Fibroblast of skin of right biceps (primary cell): ENCODE measurements at regions not wholly inside any gene's neighbourhood (a gene's known extent, or its start where the extent isn't known, plus 50 kb on each side); places are given as distances from the start of the nearest gene placed in this dataset.

Experiments
- DNase-seq: peaks from one replicate; pipeline ENCODE4 v3.0.0-alpha.2; 2013

DNA sequence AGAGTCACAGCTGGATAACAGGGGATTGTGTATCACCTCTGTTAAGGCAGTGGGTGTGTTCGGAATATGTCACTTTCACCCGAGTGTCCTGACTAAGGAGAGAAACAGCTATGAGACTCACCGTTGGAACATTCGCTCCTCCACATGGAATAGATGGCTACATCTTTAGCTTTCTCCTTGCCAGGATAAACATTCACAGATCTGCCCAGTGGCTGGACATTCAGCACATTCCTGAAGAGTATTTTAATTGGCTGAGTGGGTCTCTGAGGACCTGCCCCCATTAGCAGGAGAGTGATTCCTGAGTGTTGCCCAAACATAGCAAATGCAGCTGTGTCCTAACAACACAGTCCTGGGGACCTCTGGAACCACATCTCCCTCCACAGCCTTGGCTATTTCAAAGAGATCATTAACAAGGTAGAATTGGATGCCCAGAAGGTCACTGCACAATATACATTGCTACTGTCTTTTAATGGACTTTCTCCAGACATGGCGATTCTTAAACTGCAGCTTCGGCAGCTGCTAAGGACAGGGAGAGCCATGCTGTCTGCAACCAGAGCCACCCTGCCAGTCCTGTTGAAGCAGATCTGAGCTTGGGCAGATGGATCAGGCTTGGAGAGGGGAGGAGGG is 435.0 kb upstream of the CADM1 start:
- peak; percentile 59 for DNase-seq

DNA sequence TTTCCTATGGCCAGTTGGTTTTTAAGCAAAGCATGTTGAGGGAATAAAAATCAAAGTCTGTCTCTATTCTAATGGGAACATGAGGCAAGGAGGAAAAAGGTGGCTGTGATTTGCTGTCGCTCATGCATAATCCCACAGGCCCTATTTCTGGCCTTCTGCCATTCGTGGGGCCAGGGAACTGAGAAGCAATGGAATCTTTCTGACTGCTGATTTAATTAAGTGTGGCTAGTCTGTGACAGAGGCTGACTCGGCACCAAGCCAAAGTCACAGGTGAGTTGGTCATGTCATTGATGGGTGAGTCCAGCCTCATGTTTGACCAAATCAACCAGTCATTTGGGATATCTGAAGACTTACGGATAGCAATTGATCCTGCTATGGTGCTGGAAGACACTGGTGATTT is 429.3 kb upstream of the CADM1 start:
- DNase-seq, result no peak

DNA sequence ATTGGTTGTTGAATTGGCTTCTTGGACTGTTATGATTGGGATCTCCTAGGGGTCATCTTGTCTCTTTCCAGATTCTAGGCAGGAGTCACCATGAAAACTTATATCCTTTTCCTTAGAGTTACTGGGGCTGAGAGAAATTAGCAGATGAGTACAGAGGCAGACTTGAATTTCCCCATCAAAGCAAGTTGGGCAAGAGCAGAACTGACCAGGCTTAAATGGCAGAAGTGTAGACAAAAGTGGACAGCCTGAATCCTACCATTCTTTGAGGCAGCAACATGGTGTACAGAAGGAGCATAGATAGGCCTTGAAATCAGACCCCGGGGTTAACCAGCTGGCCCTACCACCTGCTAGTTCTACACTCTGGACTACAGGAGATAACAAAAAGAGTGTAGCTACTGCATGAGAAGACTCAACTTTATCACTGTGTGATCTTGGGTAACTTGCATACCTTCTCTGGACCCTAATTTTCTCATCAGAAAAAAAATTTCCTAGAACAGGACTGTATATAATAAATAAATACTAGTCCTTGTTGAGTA is 427.4 kb upstream of the CADM1 start:
- no peak for DNase-seq

DNA sequence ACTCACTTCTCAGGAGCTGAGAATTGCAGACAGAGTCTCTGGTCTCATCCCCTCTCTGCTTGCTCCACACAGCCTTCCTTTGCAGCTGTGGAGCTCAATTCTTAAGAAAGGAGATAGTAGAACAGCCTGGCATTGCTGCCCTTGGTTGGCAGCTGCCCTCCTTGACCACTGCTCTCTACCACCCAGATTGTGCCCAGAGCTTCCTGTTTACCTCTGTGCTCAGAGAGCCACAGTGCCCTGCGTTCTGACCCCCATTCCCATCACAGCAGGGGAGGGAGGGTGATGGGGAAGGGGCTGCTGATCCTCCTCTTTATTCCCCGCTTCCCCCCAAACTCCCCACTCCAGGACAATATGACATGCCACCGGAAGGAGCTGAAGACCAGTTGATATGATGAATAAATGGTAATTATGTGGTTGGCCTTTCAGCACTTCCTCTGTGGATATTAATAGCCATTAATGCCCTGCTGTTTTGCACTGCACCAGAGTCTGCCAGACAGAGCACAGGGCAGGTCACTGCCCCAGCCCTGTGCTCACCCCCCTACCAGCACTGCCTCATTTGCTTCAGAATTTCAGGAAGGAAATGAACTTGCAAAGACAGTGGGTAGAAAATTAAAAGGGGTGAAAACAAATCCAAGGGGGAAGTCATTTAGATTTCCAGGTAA is 426.8 kb upstream of the CADM1 start:
- no peak for DNase-seq

DNA sequence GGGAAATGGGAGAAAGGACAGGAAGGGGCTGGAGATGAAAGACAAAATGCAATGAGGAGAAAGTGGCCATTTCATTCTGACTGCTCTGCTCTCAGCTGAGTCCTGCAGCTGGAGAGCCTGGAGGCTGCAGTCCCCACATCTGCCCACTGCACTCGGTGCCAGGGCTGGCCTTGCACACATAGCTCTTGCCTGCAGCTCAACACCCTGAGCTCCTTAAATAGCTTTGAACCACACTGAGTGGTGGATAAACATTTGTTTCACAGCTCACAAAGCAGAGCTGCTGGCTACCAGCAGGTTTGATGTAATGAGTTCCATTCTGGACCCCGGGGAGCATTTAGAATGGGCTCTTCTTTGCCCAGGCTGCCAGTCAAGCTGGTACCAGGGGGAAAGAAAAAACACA is 426.1 kb upstream of the CADM1 start:
- no peak for DNase-seq

DNA sequence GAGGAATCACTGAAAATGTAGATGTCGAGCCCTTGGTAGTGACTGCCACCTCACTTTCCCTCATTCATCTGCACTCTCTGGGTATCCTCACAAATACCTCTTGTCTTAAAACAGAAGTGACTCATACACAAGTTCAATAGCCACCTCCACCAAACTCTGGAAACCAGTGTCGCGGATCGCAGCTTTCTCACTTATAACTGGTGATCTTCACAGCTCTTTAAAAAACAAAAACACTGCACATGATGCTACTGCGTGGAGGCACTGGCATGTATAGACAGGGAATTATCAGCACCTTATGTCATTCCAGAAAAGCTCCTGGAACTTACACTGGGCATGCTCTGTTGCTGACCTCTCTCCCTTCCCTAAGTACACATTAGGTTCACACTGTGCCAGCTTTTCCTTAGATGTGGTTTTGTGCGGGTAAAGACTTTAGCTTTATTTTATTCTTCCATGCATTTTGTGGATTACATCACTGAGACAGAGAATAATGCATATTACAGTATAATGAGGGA is 425.5 kb upstream of the CADM1 start:
- DNase-seq, result no peak

DNA sequence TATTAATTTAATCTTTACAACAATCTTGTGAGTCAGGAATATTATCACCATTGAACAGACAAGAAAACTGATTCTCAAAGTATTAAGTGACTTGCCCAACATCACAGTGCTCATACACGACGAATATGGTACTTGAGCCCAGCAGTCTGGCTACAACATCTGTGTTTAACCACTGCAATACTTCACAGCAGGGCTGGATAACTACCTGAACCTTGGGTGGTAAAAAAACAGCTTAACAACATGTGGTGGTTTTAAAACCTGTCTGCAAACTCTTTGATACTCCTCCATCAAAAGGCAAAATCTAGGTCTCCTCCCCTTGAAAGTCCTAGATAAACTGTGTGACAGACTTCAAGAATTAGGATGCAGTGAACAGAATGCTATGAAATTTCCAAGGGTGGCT is 424.6 kb upstream of the CADM1 start:
- DNase-seq, result no peak

DNA sequence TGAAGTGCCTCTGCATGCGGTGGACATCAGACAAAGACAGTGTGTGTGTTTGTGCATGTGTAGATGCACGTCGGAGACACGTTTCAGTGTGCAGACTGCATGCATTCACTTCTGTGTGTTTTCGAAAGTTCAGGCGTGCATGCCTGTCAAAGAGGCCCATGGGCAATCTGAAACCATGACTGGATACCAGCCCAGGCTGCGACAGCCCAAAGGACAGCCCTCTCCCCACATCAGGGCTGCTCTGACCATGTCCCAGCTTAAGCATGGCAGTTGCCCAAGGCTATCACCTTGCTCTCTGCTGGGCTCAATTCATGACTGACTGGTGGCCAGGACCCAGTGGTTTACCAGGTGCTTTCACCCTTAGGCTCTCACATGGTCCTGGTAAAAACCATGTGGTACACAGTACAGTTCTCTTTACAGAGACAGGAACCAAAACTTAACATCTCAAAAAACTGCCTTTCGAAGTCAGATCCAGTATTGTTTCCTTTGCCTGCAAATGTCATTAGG is 423.7 kb upstream of the CADM1 start:
- DNase-seq, result no peak

DNA sequence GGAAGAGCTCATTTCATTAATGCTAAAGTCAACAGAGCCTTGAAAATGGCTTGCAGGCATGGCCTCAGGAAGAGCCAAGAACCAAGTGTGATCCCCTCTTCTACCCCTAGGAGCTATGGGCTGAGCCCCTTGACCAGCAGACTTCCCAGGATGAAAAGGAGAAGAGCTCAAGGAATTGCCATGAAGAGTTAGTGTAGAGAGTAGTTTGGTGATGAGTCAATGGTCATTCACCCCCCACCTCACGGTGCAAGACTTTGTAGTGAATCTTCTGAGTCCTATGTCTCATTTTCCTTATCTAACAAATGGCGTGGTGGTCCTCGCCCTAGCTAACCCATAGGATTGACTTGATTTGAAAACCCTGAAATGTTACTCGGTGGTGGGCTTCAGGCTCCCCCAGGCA is 422.4 kb upstream of the CADM1 start:
- DNase-seq, result peak; percentile 10

DNA sequence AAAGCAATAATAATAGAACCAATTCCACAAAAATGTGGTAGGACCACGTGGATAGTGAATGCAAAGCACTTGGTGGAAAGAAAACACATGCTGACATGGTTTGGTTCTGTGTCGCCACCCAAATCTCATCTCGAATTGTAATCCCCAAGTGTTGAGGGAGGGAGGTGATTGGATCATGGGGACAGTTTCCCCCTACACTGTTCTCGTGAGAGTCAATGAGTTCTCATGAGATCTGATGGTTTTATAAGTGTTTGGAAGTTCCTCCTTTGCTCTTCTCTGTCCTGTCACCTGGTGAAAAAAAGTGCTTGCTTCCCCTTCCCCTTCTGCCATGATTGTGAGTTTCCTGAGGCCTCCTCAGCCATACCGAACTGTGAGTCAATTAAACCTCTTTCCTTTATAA is 421.9 kb upstream of the CADM1 start:
- DNase-seq, result no peak

DNA sequence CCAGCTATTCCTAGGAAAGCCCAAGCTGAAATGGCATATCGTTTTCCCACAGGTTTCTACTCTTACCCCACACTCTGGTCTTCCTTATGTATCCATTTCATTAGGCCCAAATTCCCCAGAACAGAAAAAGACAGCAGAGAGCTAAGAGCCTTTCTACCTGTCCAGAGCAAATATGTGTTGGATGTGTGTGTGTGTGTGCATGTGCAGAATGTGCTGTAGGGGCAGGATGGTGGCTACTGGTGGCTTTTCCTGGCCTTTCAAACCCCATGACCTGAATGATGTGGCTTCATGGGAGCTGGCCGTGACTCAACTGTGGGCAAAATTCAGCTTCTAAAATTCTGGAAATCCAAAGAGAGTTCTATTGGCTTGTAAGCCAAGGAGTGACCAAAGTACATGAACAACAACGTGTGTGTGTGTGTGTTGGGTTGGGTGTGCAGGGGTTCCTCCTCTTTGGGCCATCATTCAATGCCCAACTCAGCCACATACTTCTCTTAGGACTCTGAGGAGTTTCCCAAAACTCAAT is 421.4 kb upstream of the CADM1 start:
- no peak for DNase-seq

DNA sequence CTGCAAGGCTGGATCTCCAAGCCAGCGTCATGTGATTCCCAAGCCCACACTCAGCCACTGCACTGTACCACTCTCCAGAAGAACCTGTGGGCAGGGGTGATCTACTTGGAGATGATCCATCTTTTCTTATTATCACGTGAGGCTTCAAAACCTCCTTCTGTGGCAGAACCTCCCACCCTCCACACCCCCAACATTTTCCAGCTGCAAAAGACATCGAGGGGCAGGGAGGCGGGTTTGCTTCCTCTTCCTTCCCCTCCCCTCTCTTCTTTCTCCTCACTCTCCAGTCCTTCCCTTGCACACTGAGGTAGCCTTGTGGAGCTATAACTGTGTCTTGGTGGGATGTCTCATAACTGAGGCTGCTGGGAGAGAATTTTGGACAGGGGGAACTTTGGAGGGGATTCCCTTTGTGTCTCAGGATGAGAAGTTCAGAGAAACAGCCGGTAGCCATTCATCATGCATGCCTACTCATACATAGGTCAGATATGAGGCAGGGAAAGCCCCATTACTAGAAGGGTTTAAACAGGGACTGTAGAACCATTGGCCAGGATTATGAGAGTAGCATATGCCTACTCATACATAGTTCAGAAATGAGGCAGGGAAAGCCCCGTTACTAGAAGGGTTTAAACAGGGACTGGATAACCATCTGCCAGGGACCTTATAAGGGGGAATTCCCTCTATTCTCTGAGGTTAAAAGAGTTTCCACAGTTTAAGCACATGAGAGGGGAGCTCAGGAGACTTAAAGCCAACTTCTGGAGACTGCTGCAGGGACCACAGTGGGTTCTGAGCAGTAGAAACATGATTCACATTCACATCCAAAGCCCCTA is 420.7 kb upstream of the CADM1 start:
- peak; percentile 62 for DNase-seq

DNA sequence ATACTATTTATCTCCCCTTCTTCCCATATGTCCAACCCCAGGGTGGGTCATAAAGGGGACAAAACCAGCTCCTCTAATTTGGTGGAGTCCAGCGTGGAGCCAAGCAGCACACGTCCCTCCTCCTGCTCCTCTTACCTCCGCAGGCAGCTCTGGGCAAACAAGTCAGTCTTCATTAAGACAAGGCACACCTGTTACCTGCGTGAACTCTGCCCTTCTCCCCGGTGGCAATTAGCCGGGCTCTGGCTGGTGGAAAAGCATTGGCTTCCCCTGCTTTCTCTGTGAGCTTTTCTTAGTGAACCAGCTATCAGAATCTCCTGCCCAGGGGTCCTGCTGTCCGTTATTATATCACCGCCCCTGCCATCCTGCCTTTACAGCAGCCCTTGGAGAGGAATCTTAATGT is 418.7 kb upstream of the CADM1 start:
- DNase-seq, result no peak

DNA sequence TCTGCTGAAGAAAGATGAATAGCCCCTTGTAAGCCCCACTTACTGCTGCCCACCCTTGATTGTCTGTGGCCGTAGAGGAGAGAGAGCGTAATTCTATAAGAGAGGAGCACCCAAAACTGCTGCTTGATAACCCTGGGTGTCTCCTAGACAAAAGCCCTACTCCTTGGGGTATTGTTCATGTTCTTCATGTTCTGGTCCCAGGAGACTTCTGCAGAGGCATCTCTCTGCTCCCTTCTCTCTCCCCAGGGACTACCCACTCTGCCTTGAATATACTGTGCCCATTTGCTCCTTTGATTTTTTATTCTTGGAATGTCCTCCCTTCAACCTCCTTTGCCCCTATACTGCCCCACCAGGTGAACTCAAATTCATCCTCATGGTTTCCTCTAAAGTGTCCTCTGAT is 417.8 kb upstream of the CADM1 start:
- DNase-seq, result no peak

DNA sequence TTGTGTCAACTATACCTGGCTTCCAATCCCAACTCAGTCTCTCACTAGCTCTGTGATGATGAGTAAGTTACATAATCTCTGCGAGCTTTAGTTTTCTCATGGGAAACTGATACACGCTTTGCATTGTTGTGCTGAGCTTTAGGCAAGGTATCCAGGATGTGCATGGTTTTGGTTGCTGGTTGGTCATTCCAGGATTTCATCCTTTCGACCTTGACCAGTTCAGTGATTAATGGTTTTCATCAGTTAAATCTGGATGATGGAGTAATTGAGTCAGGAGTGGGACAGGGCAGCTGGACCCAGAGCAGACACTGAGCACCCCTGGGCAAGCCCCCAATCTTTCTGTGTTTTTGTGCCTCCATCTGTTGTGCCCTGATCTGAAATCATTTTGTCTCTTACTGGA is 417.3 kb upstream of the CADM1 start:
- no peak for DNase-seq

DNA sequence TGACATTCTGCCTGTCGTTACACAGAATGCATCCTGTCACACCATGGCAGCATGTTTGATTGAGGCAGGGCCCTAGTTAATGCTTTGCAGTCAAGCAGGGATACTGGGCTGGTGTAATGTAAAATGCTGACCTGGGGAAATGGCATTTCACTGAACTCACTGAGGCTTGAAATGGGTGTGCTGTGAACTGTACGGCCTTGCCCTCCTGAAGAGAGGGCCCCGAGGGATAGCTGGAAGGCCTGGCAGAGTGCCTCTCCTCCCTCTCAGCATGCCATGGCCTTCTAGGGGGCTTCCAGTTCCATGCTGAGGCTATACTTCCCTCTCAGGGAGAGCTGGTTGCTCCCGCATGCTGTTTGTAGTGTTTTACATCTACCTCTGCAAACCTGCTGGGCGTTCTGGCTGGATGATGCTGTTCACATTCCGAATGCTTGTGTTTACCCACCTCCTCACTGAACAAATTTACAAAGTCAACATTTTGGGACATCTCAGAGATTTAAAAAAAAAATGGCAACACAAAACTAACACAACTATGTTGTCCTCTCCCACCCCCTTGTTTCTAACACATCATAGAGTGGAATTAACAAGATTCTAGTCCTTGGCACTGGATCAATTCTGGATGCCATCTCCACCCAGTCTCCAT is 416.7 kb upstream of the CADM1 start:
- no peak for DNase-seq

DNA sequence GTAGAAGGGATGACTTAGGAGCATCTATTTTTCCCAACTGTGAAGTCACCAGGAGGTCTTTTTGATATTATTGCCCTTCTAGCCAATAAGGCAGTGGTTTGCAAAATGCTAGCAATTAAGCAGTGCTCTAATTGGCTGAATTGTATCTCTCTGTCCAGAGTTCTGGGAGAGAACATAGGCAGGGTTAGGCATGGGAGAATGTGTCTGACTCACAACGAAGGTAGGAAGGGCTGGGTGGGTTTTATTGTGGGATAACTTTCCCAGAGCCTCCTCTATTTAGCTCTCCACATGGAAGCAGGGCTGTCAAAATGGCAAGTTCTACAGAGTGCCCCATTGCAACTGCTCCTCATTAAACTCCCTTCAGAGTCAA is 415.9 kb upstream of the CADM1 start:
- DNase-seq, result peak; percentile 51

DNA sequence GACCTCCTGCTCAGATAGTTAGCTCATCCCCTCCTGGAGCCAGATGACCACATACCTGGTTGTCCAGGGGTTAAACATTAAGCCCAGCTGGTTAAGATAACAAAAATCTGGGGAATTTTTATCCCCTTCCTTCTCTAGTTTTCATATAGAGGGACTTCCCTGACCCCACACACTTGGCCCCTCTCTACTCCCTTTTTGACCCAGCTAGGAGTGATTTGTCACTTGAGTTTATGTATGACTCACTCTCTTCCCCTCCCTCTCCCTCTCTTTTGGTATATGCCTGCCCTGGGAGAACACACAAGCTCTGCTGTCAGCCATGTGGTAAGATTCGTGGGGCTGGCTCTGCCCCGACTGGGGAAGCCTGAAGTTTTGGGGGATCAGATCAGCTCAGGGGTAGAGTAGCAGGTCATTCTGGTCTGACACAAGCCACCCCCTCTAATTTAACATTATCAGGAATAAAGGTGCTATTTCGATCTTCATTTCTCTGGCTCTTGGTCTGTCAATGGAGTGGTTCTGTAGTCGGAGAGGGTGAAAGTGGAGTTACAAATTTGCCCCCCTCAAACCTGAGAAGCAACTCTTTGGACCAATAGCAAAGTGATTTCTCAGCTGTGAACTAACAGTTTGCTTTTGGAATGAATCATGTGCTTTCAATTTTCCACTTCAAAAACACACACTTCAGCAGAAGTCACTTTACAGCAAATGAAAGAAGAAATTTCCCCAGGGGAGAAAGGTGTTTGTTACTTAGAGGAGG is 415.3 kb upstream of the CADM1 start:
- DNase-seq, result peak; percentile 76

DNA sequence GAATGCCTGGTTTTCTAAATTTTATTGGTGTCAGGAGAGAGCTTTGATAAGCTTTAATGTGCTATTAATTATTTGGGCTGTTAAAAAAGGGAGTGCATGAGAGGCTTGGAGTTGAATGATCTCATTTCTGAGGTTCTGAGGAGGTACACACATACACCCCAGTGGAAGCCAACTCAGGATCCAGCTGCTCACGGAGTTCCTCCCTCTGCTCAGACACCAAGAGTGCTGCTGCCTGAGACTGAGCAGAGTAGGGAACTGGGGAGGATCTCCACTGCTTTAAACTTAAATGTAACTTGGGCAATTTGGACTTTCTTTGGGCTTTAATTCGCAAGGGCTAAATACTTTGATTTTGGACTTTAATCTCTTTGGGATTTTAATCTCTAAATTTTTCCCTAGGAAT is 414.4 kb upstream of the CADM1 start:
- DNase-seq, result no peak

DNA sequence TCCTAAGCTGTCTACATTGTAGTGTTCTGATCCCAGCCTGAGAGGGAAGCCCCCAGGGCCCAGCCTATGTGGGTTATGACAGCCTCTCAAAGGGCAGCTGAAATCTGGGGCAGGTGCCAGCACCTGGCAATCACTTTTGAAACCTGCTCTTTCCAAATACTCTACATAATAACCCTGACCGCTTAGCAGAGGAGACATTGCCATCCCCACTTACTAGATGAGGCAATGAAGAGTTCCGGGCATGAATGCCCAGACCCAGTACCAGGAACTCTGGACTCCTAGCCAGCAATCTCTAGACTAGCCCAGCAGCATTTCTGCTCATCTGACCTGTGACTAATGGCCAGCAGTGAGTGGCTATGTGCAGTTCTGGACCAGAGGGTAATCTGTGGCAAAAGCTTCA is 412.4 kb upstream of the CADM1 start:
- no peak for DNase-seq

DNA sequence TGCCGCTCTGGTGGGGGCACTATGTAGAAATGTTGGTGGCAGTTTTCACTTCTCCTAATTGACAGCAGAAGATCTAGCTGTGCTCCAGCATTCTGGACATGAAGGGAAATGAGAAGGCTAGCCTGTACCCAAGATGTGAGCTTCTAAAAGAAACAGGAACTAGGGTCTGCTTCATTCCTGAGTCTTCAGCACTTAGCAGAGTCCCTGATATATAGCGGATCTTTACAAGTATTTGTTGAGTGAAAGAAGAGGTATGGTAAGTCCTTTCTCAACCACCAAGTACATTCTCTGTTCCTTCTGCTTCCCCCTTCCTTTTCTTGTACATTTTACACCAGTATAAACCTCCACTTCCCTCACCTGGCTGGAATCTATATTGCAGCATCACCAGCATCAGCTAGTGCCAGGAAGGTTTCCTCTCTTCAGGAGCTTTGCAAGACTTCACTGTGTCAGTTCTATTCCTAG is 408.3 kb upstream of the CADM1 start:
- DNase-seq, result peak; percentile 28
